Sigmoid colon (tissue), 6 donors: ENCODE measurements at regions not wholly inside any gene's neighbourhood (a gene's known extent, or its start where the extent isn't known, plus 50 kb on each side); places are given as distances from the start of the nearest gene placed in this dataset.

Experiments
- DNase-seq: peaks from one replicate; pipeline ENCODE4 v3.0.0-alpha.2; 2019
- H3K27ac ChIP-seq, 4 donors: fragments of 200-600 bp; sonication (generic); one replicate each; pipeline ENCODE4 v1.5.1; 2016 to 2019; ENCODE audit warnings: mild to moderate bottlenecking in 1 of 4
- H3K27me3 ChIP-seq, 3 donors: fragments of 200-600 bp; sonication (generic); one replicate each; pipeline ENCODE4 v1.5.1; 2019; ENCODE audit warnings: mild to moderate bottlenecking in 1 of 3
- H3K36me3 ChIP-seq, 4 donors: fragments of 200-600 bp; sonication (generic); one replicate each; pipeline ENCODE4 v1.5.1; 2016 to 2019
- H3K4me1 ChIP-seq, 4 donors: fragments of 200-600 bp; sonication (generic); one replicate each; pipeline ENCODE4 v1.5.1; 2017 to 2019
- H3K4me3 ChIP-seq, 4 donors: fragments of 200-600 bp; sonication (generic); one replicate each; pipeline ENCODE4 v1.5.1; 2017 to 2019; ENCODE audit warnings: mild to moderate bottlenecking in 2 of 4, moderate library complexity in 1 of 4
- H3K9me3 ChIP-seq, 4 donors: fragments of 200-600 bp in 3 of 4; sonication (generic) in 3 of 4; one replicate each; pipeline versions ENCODE4 v1.5.1 to v1.6.1; 2013 to 2019
- EP300 ChIP-seq, 4 donors: sonication (generic); formaldehyde crosslinking; IDR thresholded peaks; one replicate each; pipeline ENCODE4 v1.6.1; 2017; ENCODE audit warnings: antibody characterized with exemption in 4 of 4
- POLR2A ChIP-seq, 2 donors: fragments of 450-650 bp; IDR thresholded peaks; one replicate each; pipeline ENCODE4 v1.6.1; 2016; ENCODE audit warnings: antibody characterized with exemption in 2 of 2, mild to moderate bottlenecking in 2 of 2, moderate library complexity in 2 of 2
- POLR2AphosphoS5 ChIP-seq, 4 donors: sonication (generic); formaldehyde crosslinking; IDR thresholded peaks; one replicate each; pipeline ENCODE4 v1.6.1; 2017; ENCODE audit warnings: antibody characterized with exemption in 4 of 4
- WGBS, 2 donors: extraction: QIAGEN DNeasy Blood & Tissue Kit; methylation state at CpG; one replicate each; pipeline ENCODE4 v1.1.7; 2013; 5-methylcytosine and 5-hydroxymethylcytosine counted together
- intact Hi-C: fragments of 100-400 bp; cut with DNase I; formaldehyde crosslinking; loops from one replicate; pipeline ENCODE4 v1.15.1; 2023
- TF ChIP-seq, protein P1 (sequence below), 4 experiments: fragments of 450-650 bp in 3 of 4; fragments of 200-600 bp in 1 of 4; IDR thresholded peaks; one replicate each; pipeline ENCODE4 v1.5.1; 2016 to 2019; ENCODE audit warnings: antibody characterized with exemption in 4 of 4, mild to moderate bottlenecking in 3 of 4, moderate library complexity in 2 of 4
- donor health status: healthy with polysubstance abuse.
- donor health status: healthy.

DNA sequence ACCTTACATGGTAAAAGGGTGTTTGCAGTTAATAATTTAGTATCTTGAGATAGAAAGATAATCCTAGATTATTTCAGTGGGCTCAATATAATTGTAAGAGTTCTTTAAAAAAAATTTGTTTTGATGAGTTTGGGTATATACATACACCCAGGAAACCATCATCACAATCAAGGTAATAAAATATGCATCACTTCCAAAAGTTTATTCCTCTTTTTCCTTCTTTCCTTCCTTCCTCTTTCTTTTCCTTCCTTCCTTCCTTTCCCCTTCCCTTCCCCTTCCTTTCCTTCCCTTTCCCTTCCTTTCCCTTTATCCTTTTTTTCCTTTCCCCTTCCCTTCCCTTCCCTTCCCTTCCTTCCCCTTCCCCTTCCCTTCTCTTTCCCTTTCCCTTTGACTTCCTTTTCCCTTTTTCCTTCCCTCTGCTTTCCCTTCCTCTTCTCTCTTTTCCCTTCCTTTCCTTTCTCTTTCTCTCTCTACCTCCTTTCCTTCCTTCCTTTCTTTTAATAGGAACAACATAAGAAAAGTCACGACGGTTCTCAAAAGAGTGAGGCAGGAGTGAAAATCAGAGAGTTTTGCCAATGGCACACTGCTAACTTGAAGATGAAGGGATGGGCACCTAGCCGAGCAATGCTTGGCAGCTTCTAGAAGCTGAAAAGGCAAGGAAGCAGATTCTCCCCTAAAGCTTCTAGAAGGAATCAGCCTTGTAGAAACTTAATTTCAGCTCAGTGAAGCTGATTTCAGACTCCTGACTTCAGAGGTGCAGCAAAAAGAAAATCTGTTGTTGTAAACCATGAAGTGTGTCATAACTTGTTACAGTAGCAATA lies 2050.2 kb upstream of the AGA start:
- H3K4me3 ChIP-seq = no peak overlapping the region
- no peaks in the 10 kb centered on the region for H3K36me3 ChIP-seq
- H3K27me3 ChIP-seq = no peaks in the 10 kb centered on the region
- no peaks in the 10 kb centered on the region for H3K4me1 ChIP-seq
- DNase-seq = no peak
- no peak overlapping the region for H3K27ac ChIP-seq
- intact Hi-C loops = no loop called here
- H3K9me3 ChIP-seq = no peaks in the 10 kb centered on the region
- 86 to 89% methylated on average over 3 of the region's 3 CpGs for WGBS, 2 donors
- TF ChIP-seq POLR2A (IDR thresholded peaks at IDR 0.05) = no peak
- no peak for TF ChIP-seq EP300 (IDR thresholded peaks at IDR 0.05)
- TF ChIP-seq, protein P1, sequence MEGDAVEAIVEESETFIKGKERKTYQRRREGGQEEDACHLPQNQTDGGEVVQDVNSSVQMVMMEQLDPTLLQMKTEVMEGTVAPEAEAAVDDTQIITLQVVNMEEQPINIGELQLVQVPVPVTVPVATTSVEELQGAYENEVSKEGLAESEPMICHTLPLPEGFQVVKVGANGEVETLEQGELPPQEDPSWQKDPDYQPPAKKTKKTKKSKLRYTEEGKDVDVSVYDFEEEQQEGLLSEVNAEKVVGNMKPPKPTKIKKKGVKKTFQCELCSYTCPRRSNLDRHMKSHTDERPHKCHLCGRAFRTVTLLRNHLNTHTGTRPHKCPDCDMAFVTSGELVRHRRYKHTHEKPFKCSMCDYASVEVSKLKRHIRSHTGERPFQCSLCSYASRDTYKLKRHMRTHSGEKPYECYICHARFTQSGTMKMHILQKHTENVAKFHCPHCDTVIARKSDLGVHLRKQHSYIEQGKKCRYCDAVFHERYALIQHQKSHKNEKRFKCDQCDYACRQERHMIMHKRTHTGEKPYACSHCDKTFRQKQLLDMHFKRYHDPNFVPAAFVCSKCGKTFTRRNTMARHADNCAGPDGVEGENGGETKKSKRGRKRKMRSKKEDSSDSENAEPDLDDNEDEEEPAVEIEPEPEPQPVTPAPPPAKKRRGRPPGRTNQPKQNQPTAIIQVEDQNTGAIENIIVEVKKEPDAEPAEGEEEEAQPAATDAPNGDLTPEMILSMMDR (IDR thresholded peaks at IDR 0.05) = no peak
- no peak for TF ChIP-seq POLR2AphosphoS5 (IDR thresholded peaks at IDR 0.05)

DNA sequence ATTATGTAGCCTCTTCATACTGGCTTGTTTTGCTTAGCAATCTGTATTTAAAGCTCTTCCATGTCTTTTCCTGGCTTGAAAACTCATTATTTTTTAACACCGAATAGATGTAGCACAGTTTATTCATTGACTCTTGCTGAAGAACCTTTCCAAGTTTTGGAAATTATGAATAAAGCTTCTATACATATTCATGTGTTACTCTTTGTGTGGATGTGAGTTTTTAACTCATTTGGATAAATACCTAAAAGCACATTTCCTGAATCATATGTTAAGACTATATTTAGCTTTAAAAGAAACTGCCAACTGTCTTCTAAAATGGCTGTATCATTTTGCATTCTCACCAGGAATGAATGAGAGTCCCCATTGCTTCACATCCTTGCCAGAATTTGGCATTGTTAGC lies 2061.7 kb upstream of the AGA start:
- no peak for DNase-seq
- intact Hi-C loops = no loop called here
- Histone ChIP-seq H3K4me1 (no peaks in the 10 kb centered on the region), H3K9me3 (no peaks in the 10 kb centered on the region), H3K36me3 (no peaks in the 10 kb centered on the region), H3K4me3 (no peak overlapping the region), H3K27me3 (no peaks in the 10 kb centered on the region), H3K27ac (no peak overlapping the region)
- WGBS, 2 donors = 88 to 90% methylated on average over 1 of the region's 1 CpG
- TF ChIP-seq POLR2A (IDR thresholded peaks at IDR 0.05) (no peak), POLR2AphosphoS5 (IDR thresholded peaks at IDR 0.05) (no peak), EP300 (IDR thresholded peaks at IDR 0.05) (no peak)
- TF ChIP-seq, protein P1 (IDR thresholded peaks at IDR 0.05) = no peak

DNA sequence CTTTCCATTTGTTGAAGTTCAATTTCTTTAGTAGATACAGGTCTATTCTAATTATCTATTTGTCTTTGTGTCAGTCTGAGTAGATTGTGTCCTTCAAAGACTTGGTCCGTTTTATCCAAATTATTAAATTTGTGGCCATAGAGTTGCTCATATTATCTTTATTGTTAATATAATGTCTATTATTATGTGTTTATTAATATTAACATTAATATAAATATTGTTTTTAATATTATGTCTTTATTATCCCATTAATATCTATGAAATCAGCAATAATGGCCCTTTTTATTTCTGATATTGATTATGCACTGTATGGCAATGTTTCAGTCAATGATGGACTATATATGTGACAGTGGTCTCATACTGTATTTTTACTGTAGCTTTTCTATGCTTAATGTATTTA lies 2067.3 kb upstream of the AGA start:
- TF ChIP-seq POLR2A (IDR thresholded peaks at IDR 0.05) = no peak
- no peak for TF ChIP-seq EP300 (IDR thresholded peaks at IDR 0.05)
- TF ChIP-seq, protein P1 (IDR thresholded peaks at IDR 0.05) = no peak
- no peak for TF ChIP-seq POLR2AphosphoS5 (IDR thresholded peaks at IDR 0.05)
- Histone ChIP-seq H3K36me3 (no peaks in the 10 kb centered on the region), H3K9me3 (no peaks in the 10 kb centered on the region), H3K4me1 (no peaks in the 10 kb centered on the region), H3K4me3 (no peak overlapping the region), H3K27ac (no peak overlapping the region), H3K27me3 (no peaks in the 10 kb centered on the region)
- 90 to 92% methylated on average over 1 of the region's 1 CpG for WGBS, 2 donors
- intact Hi-C loops = no loop called here
- no peak for DNase-seq

DNA sequence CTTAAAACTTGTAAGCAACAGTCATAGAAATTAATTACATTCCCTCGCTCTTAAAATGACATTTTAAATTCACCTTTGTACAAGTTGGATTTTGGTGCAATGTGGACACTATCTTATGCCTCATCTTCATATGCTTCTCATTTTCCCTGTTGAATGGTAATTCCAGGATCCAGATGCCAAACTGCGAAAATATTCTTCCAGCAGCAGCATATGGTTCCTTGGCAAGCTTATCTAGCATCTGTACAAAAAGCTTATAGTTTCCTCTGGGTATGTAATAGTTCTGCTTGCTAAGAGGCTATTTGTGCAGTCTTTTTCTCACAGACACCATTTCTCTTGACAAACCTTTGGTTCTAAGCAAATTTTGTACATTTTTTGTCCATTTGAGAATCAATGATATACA lies 2079.7 kb upstream of the AGA start:
- WGBS, 2 donors = 84 to 86% methylated on average over 2 of the region's 2 CpGs
- H3K27ac ChIP-seq = no peak overlapping the region
- DNase-seq = no peak
- intact Hi-C loops = no loop called here
- no peaks in the 10 kb centered on the region for H3K9me3 ChIP-seq
- H3K27me3 ChIP-seq = no peaks in the 10 kb centered on the region
- H3K4me3 ChIP-seq = no peak overlapping the region
- H3K36me3 ChIP-seq = no peaks in the 10 kb centered on the region
- TF ChIP-seq EP300 (IDR thresholded peaks at IDR 0.05) (no peak), POLR2AphosphoS5 (IDR thresholded peaks at IDR 0.05) (no peak), POLR2A (IDR thresholded peaks at IDR 0.05) (no peak)
- TF ChIP-seq, protein P1 (IDR thresholded peaks at IDR 0.05) = no peak
- H3K4me1 ChIP-seq = no peaks in the 10 kb centered on the region

DNA sequence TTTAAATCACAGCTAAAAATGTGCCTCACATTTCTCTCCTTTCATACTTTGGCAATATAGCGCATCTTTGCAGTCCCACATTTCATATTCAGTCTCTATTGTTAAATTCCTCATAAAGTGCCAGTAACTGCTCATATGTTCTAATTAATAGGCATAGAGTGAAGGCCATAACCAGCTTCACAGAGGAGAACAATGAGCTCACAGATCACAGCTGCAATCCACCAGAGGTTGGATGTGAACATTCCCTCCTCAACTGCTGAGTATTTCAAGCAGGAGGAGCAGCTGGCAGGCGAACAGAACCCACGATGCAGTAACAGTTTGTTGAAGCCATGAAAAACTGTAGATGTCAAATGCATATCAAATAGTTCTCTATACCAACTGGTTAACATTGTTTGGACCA lies 2088.7 kb upstream of the AGA start:
- intact Hi-C loops = no loop called here
- Histone ChIP-seq H3K4me1 (no peaks in the 10 kb centered on the region), H3K9me3 (no peaks in the 10 kb centered on the region), H3K36me3 (no peaks in the 10 kb centered on the region), H3K4me3 (no peak overlapping the region), H3K27me3 (no peaks in the 10 kb centered on the region), H3K27ac (no peak overlapping the region)
- no peak for DNase-seq
- TF ChIP-seq EP300 (IDR thresholded peaks at IDR 0.05) (no peak), POLR2AphosphoS5 (IDR thresholded peaks at IDR 0.05) (no peak), POLR2A (IDR thresholded peaks at IDR 0.05) (no peak)
- TF ChIP-seq, protein P1 (IDR thresholded peaks at IDR 0.05) = no peak
- WGBS, 2 donors = 74 to 77% methylated on average over 3 of the region's 3 CpGs
